Endothelial cell of umbilical vein (primary cell): ENCODE measurements at regions not wholly inside any gene's neighbourhood (a gene's known extent, or its start where the extent isn't known, plus 50 kb on each side); places are given as distances from the start of the nearest gene placed in this dataset.

Experiments
- BruUV-seq: library from RNA; stranded (reverse); fragments of 400-500 nt; replicated peaks from 2 replicates; lab custom pipeline; 2021; lab: Mats Ljungman, UMichigan
- CTCF ChIA-PET: fragments of 300-600, 350-600 bp; sonication (Branson Sonifier 250); formaldehyde crosslinking; loops from one replicate; lab custom pipeline; 2021; ENCODE audit warnings: antibody characterized with exemption, inconsistent platforms; lab: Charles Lee
- POLR2A ChIA-PET: fragments of 300-600, 350-600 bp; sonication (Branson Sonifier 250); formaldehyde crosslinking; loops from one replicate; lab custom pipeline; 2021; ENCODE audit warnings: antibody characterized with exemption, inconsistent platforms; lab: Charles Lee
- DNase-seq: peaks from one replicate; pipeline ENCODE4 v3.0.0-alpha.2; 2011; ENCODE audit warnings: low read depth, low spot score
- FAIRE-seq: peaks from 2 replicates; lab custom pipeline; 2011; peaks lifted over from hg19 to GRCh38; lab: Jason Lieb, UNC
- H2AFZ ChIP-seq: 2 replicates; pipeline ENCODE4 v1.6.0; 2012; ENCODE audit warnings: low read depth, low read length, control low read depth, inconsistent platforms
- H3K27ac ChIP-seq: 2 replicates; pipeline ENCODE4 v1.5.1; 2011; ENCODE audit warnings: low read depth, mild to moderate bottlenecking, control low read depth, low read length, moderate library complexity; ENCODE audit not compliant: insufficient read depth
- H3K27me3 ChIP-seq, 2 experiments: 2 replicates each; pipeline versions ENCODE4 v1.6.0 to v1.6.1; 2011; ENCODE audit warnings: low read length in 2 of 2, mixed read lengths in 1 of 2; ENCODE audit not compliant: control insufficient read depth in 2 of 2, insufficient read depth in 2 of 2
- H3K36me3 ChIP-seq, 2 experiments: 2 replicates in 1 of 2; 3 replicates in 1 of 2; pipeline ENCODE4 v1.5.1; 2011; ENCODE audit warnings: low read length in 2 of 2, mild to moderate bottlenecking in 1 of 2, moderate library complexity in 1 of 2; ENCODE audit not compliant: control insufficient read depth in 2 of 2, insufficient read depth in 2 of 2; ENCODE audit errors: extremely low read depth in 1 of 2
- H3K4me1 ChIP-seq: 3 replicates; pipeline ENCODE4 v1.5.1; 2011; ENCODE audit warnings: mild to moderate bottlenecking, low read length; ENCODE audit not compliant: control insufficient read depth, insufficient read depth; ENCODE audit errors: extremely low read depth
- H3K4me2 ChIP-seq: 2 replicates; pipeline ENCODE4 v1.6.1; 2011; ENCODE audit warnings: low read length, control low read depth, mixed read lengths; ENCODE audit not compliant: insufficient read depth
- H3K4me3 ChIP-seq, 3 experiments: fragments of 200-600 bp in 1 of 3; sonication (generic), shearing (Covaris generic) in 1 of 3; replicated peaks in 1 of 3; 2 replicates each; pipeline ENCODE4 v1.5.1; 2011 to 2016; ENCODE audit warnings: control low read depth in 3 of 3, low read length in 3 of 3, mild to moderate bottlenecking in 2 of 3, inconsistent platforms in 1 of 3, low read depth in 1 of 3, moderate library complexity in 1 of 3; ENCODE audit not compliant: insufficient read depth in 1 of 3
- H3K79me2 ChIP-seq: 2 replicates; pipeline ENCODE4 v1.6.0; 2012; ENCODE audit warnings: low read length, inconsistent platforms; ENCODE audit not compliant: control insufficient read depth, insufficient read depth
- H3K9ac ChIP-seq: replicated peaks from 2 replicates; pipeline ENCODE3; 2011; ENCODE audit warnings: low read length, control low read depth; ENCODE audit not compliant: insufficient read depth; ENCODE audit errors: extremely low read depth
- H3K9me1 ChIP-seq: replicated peaks from 3 replicates; pipeline ENCODE4 v1.6.0; 2011; ENCODE audit warnings: mild to moderate bottlenecking, low read length; ENCODE audit not compliant: control insufficient read depth, insufficient read depth; ENCODE audit errors: extremely low read depth
- H3K9me3 ChIP-seq: replicated peaks from 2 replicates; pipeline ENCODE4 v1.5.1; 2012; ENCODE audit warnings: low read length, inconsistent platforms; ENCODE audit not compliant: control insufficient read depth, insufficient read depth
- H4K20me1 ChIP-seq: replicated peaks from 2 replicates; pipeline ENCODE3; 2011; ENCODE audit warnings: mild to moderate bottlenecking, low read length; ENCODE audit not compliant: control insufficient read depth, insufficient read depth; ENCODE audit errors: extremely low read depth
- CTCF ChIP-seq, 2 donors: IDR thresholded peaks; 1 replicate in 1 of 2; 2 replicates in 1 of 2; pipeline ENCODE4 v1.5.1; 2011; ENCODE audit warnings: low read length in 2 of 2, mild to moderate bottlenecking in 2 of 2, moderate library complexity in 2 of 2, control low read depth in 1 of 2, inconsistent platforms in 1 of 2, low read depth in 1 of 2; ENCODE audit not compliant: insufficient read depth in 1 of 2; ENCODE audit errors: extremely low read depth in 1 of 2
- EZH2 ChIP-seq: IDR thresholded peaks from 2 replicates; pipeline ENCODE4 v1.6.1; 2012; ENCODE audit warnings: borderline replicate concordance, low read depth, mild to moderate bottlenecking, moderate library complexity, low read length, inconsistent platforms; ENCODE audit not compliant: severe bottlenecking
- FOS ChIP-seq: IDR thresholded peaks from 2 replicates; pipeline ENCODE4 v1.6.1; 2011; ENCODE audit warnings: mild to moderate bottlenecking, low read length, moderate library complexity, borderline replicate concordance; ENCODE audit not compliant: insufficient read depth
- GATA2 ChIP-seq: IDR thresholded peaks from 2 replicates; pipeline ENCODE4 v1.7.0; 2011; ENCODE audit warnings: low read depth, mild to moderate bottlenecking, moderate library complexity, mixed read lengths, low read length; ENCODE audit not compliant: insufficient read length, insufficient read depth
- JUN ChIP-seq: IDR thresholded peaks from 2 replicates; pipeline ENCODE4 v1.6.1; 2011; ENCODE audit warnings: borderline replicate concordance, low read depth; ENCODE audit not compliant: insufficient read length, insufficient read depth
- MAX ChIP-seq: IDR thresholded peaks from 2 replicates; pipeline ENCODE4 v1.6.1; 2011; ENCODE audit not compliant: insufficient read depth, insufficient read length
- MYC ChIP-seq: IDR thresholded peaks from one replicate; pipeline ENCODE4 v1.6.1; 2011; ENCODE audit warnings: mild to moderate bottlenecking, low read depth, low read length
- POLR2A ChIP-seq: IDR thresholded peaks from 2 replicates; pipeline ENCODE4 v1.6.1; 2012; ENCODE audit warnings: low read depth, mild to moderate bottlenecking, control low read depth, low read length
- POLR2AphosphoS5 ChIP-seq: IDR thresholded peaks from 2 replicates; pipeline ENCODE4 v1.6.1; 2012; ENCODE audit warnings: low read depth, mild to moderate bottlenecking, control low read depth, low read length, moderate library complexity; ENCODE audit not compliant: insufficient read depth
- dilution Hi-C: fragments of 300-500 bp; cut with MboI; formaldehyde crosslinking; loops from one replicate; pipeline ENCODE4 v1.15.0; 2019; ENCODE audit warnings: low sequenced_read_pairs; ENCODE audit not compliant: extremely low pct_ligation_motif_present
- intact Hi-C: fragments of 100-400 bp; cut with micrococcal nuclease; formaldehyde crosslinking; loops from one replicate; pipeline ENCODE4 v1.10.0; 2022

DNA sequence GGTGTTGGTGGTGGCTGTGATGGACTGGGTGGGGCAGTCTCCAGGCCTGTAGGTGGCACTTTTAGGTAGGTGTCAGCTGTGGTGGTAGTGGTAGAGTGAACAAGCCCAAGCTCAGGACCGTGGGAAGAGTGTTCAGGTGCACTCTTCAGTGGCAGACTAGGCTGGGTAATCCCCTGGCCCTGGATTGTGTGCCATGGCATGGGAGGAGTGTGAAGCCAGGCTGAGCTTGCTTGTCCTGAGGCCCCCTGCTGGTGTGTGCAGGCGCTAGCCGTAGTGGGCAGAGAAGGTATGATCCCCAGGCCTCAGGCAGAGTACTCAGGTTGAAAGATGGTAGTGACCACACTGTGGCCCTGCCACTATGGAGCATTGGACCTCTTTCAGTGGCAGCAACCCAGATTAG, 850.3 kb downstream of the DSC3 start:
- no TSS peak for BruUV-seq

More for the DNA sequence above, 850.3 kb downstream of the DSC3 start:
- no peak for TF ChIP-seq JUN
- TF ChIP-seq CTCF (IDR thresholded peaks at IDR 0.05; ENCODE audit: extremely low read depth in 1 of 2, insufficient read depth in 1 of 2, low read depth in 1 of 2, low read length in 2 of 2): no peak
- TF ChIP-seq MAX: no peak
- no peak for TF ChIP-seq POLR2AphosphoS5
- no peak for TF ChIP-seq POLR2A
- no peak for TF ChIP-seq EZH2
- TF ChIP-seq GATA2: no peak
- TF ChIP-seq MYC: no peak
- TF ChIP-seq FOS: no peak
- Histone ChIP-seq H3K79me2 (no peaks in the 10 kb centered on the region), H3K27me3 (no peaks in the 10 kb centered on the region), H3K27ac (no peak overlapping the region), H3K36me3 (no peaks in the 10 kb centered on the region), H3K9me1 (no peaks in the 10 kb centered on the region), H3K4me1 (no peaks in the 10 kb centered on the region), H2AFZ (no peak overlapping the region), H3K9me3 (peaks cover 8% of the 10 kb centered on the region), H3K4me2 (no peak overlapping the region), H3K4me3 (no peak overlapping the region), H3K9ac (no peak overlapping the region), H4K20me1 (no peaks in the 10 kb centered on the region)
- CTCF ChIA-PET: no interaction called here
- no peak for DNase-seq
- dilution Hi-C loops: no loop called here
- intact Hi-C loops: no loop called here
- POLR2A ChIA-PET: no interaction called here
- no peak for FAIRE-seq
